Fibroblast of lung (primary cell): ENCODE measurements at regions not wholly inside any gene's neighbourhood (a gene's known extent, or its start where the extent isn't known, plus 50 kb on each side); places are given as distances from the start of the nearest gene placed in this dataset.
"Not testable (repeated sequence)": the region's sequence is repeated elsewhere in the genome, so short reads cannot be mapped to it uniquely, and the experiment has no call there.

Source experiments
- DNase-seq, 2 donors: peaks; one replicate each; pipeline versions ENCODE4 v3.0.0 to v3.0.0-alpha.2; 2010; ENCODE audit warnings: low read depth in 2 of 2
- H2AFZ ChIP-seq: 2 replicates; pipeline ENCODE4 v1.5.1; 2012; ENCODE audit warnings: low read length, control low read depth, inconsistent platforms
- H3K27ac ChIP-seq: 2 replicates; pipeline ENCODE4 v1.5.1; 2011; ENCODE audit warnings: low read length, control low read depth; ENCODE audit not compliant: insufficient read depth
- H3K27me3 ChIP-seq: 2 replicates; pipeline ENCODE4 v1.5.1; 2011; ENCODE audit warnings: mild to moderate bottlenecking, low read length; ENCODE audit not compliant: control insufficient read depth, insufficient read depth
- H3K36me3 ChIP-seq: 2 replicates; pipeline ENCODE4 v1.5.1; 2011; ENCODE audit warnings: low read length; ENCODE audit not compliant: control insufficient read depth, insufficient read depth
- H3K4me1 ChIP-seq: 2 replicates; pipeline ENCODE4 v1.5.1; 2011; ENCODE audit warnings: low read length; ENCODE audit not compliant: control insufficient read depth, insufficient read depth; ENCODE audit errors: extremely low read depth
- H3K4me2 ChIP-seq: 2 replicates; pipeline ENCODE4 v1.5.1; 2011; ENCODE audit warnings: low read length, control low read depth; ENCODE audit not compliant: insufficient read depth; ENCODE audit errors: extremely low read depth
- H3K4me3 ChIP-seq, 4 experiments: fragments of 200-600 bp in 1 of 4; sonication (generic) in 1 of 4; replicated peaks in 1 of 4; 2 replicates each; pipeline ENCODE4 v1.5.1; 2011 to 2016; ENCODE audit warnings: low read length in 4 of 4, low read depth in 3 of 4, mild to moderate bottlenecking in 3 of 4, control low read depth in 2 of 4, inconsistent platforms in 1 of 4, mixed read lengths in 1 of 4; ENCODE audit not compliant: insufficient read depth in 1 of 4; ENCODE audit errors: control extremely low read depth in 1 of 4
- H3K79me2 ChIP-seq: 2 replicates; pipeline ENCODE4 v1.5.1; 2012; ENCODE audit warnings: mild to moderate bottlenecking, low read length, inconsistent platforms; ENCODE audit not compliant: control insufficient read depth, insufficient read depth
- H3K9ac ChIP-seq: 2 replicates; pipeline ENCODE4 v1.5.1; 2011; ENCODE audit warnings: mild to moderate bottlenecking, low read length, control low read depth; ENCODE audit not compliant: insufficient read depth
- H3K9me3 ChIP-seq: 2 replicates; pipeline ENCODE4 v1.5.1; 2012; ENCODE audit warnings: low read depth, low read length; ENCODE audit not compliant: control insufficient read depth, insufficient read depth
- H4K20me1 ChIP-seq: 2 replicates; pipeline ENCODE4 v1.5.1; 2011; ENCODE audit warnings: low read length; ENCODE audit not compliant: control insufficient read depth, insufficient read depth; ENCODE audit errors: extremely low read depth
- CTCF ChIP-seq, 2 donors: IDR thresholded peaks in 1 of 2; conservative IDR thresholded peaks in 1 of 2; 1 replicate in 1 of 2; 2 replicates in 1 of 2; pipeline ENCODE4 v1.5.1; 2011 to 2012; ENCODE audit warnings: low read length in 2 of 2, control low read depth in 1 of 2, inconsistent platforms in 1 of 2, low read depth in 1 of 2, mild to moderate bottlenecking in 1 of 2
- EZH2 ChIP-seq: IDR thresholded peaks from 2 replicates; pipeline ENCODE4 v1.5.1; 2012; ENCODE audit warnings: low read length, control low read depth, mild to moderate bottlenecking; ENCODE audit errors: missing control alignments

- no peak overlapping the region for H2AFZ ChIP-seq
- no peaks in the 10 kb centered on the region for H3K9me3 ChIP-seq
- H3K27me3 ChIP-seq: no peaks in the 10 kb centered on the region
- TF ChIP-seq EZH2: no peak
- TF ChIP-seq CTCF (conservative IDR thresholded peaks at IDR 0.05 in 1 of 2, IDR thresholded peaks at IDR 0.05 in 1 of 2; ENCODE audit: low read depth in 1 of 2, low read length in 2 of 2): no peak
- H3K9ac ChIP-seq: no peak overlapping the region
- H3K4me2 ChIP-seq: no peak overlapping the region
- no peaks in the 10 kb centered on the region for H3K79me2 ChIP-seq
- H3K36me3 ChIP-seq: no peaks in the 10 kb centered on the region
- H3K27ac ChIP-seq: no peak overlapping the region
- H3K4me1 ChIP-seq: no peaks in the 10 kb centered on the region
- no peak for DNase-seq
- no peak overlapping the region for H3K4me3 ChIP-seq
- H4K20me1 ChIP-seq: no peaks in the 10 kb centered on the region
Measured at GRCh38 chr1:238331557-238331956, 440.8 kb upstream of the ZP4 start.

DNA sequence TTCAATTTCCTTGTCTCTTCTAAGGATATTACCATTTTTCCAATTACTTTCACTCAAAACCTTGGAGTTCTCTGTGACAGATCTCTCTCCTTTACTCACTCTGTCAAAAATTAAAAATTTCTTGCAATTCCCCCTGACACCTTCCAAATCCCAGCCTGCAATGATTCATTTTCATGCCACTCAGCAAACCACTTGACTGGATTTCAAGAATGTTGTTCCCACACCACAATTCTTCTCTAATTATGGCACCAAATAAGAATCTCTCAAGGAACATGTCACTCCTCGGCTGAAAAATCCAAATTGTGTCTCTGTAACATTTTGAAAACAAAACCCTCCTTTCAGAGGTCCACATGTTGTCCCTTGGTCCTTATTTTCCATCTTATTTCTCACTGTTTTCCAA lies 438.9 kb upstream of the ZP4 start:
- no peaks in the 10 kb centered on the region for H3K27me3 ChIP-seq
- no peaks in the 10 kb centered on the region for H4K20me1 ChIP-seq
- DNase-seq: peak in 1 of 2 donors; percentile 75
- H3K27ac ChIP-seq: no peak overlapping the region
- no peak for TF ChIP-seq EZH2
- no peak for TF ChIP-seq CTCF (conservative IDR thresholded peaks at IDR 0.05 in 1 of 2, IDR thresholded peaks at IDR 0.05 in 1 of 2; ENCODE audit: low read depth in 1 of 2, low read length in 2 of 2)
- H3K4me3 ChIP-seq: no peak overlapping the region
- H3K36me3 ChIP-seq: no peaks in the 10 kb centered on the region
- no peaks in the 10 kb centered on the region for H3K79me2 ChIP-seq
- no peaks in the 10 kb centered on the region for H3K4me1 ChIP-seq
- no peak overlapping the region for H2AFZ ChIP-seq
- H3K4me2 ChIP-seq: no peak overlapping the region
- no peaks in the 10 kb centered on the region for H3K9me3 ChIP-seq
- no peak overlapping the region for H3K9ac ChIP-seq

DNA sequence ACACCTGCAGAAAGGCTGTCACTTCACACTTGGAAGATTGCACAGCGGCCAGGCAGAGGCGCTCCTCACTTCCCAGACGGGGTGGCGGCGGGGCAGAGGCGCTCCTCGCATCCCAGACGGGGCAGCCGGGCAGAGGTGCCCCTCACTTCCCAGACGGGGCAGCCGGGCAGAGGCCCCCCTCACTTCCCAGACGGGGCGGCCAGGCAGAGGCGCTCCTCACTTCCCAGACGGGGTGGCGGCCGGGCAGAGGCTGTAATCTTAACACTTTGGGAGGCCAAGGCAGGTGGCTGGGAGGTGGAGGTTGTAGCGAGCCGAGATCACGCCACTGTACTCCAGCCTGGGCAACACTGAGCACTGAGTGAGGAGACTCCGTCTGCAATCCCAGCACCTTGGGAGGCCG lies 436.3 kb upstream of the ZP4 start:
- H3K36me3 ChIP-seq, H3K4me3 ChIP-seq, H3K4me1 ChIP-seq: not testable (repeated sequence)

GRCh38 chr1:238326479-238326878 lies 435.8 kb upstream of the ZP4 start:
- H3K9me3 ChIP-seq, H3K27me3 ChIP-seq, H3K4me1 ChIP-seq, H3K79me2 ChIP-seq, H3K4me2 ChIP-seq, H3K4me3 ChIP-seq, H3K27ac ChIP-seq, H3K9ac ChIP-seq, H3K36me3 ChIP-seq, H2AFZ ChIP-seq, DNase-seq, H4K20me1 ChIP-seq: not testable (repeated sequence)

More for the DNA sequence above, 436.3 kb upstream of the ZP4 start:
- DNase-seq, H3K27me3 ChIP-seq, H3K9me3 ChIP-seq, H3K4me2 ChIP-seq, H3K79me2 ChIP-seq, H2AFZ ChIP-seq, H3K27ac ChIP-seq, H4K20me1 ChIP-seq, H3K9ac ChIP-seq: not testable (repeated sequence)
